NB4 (cell line): ENCODE measurements at regions not wholly inside any gene's neighbourhood (a gene's known extent, or its start where the extent isn't known, plus 50 kb on each side); places are given as distances from the start of the nearest gene placed in this dataset.

Experiments used
- DNase-seq: peaks from one replicate; pipeline ENCODE4 v3.0.0; 2010; ENCODE audit warnings: low read depth
- H3K4me3 ChIP-seq: one replicate; pipeline ENCODE4 v1.5.1; 2011; ENCODE audit warnings: mild to moderate bottlenecking, low read depth, low read length, moderate library complexity
- MYC ChIP-seq: IDR thresholded peaks from 2 replicates; pipeline ENCODE4 v1.6.1; 2011; ENCODE audit warnings: low read depth, low read length
- POLR2A ChIP-seq: IDR thresholded peaks from 2 replicates; pipeline ENCODE4 v1.6.1; 2011; ENCODE audit warnings: mild to moderate bottlenecking; ENCODE audit not compliant: insufficient read length; ENCODE audit errors: extremely low read depth
- TF ChIP-seq, protein P1 (sequence below): IDR thresholded peaks from one replicate; pipeline ENCODE4 v1.5.1; 2012; ENCODE audit warnings: low read depth, low read length
- TF ChIP-seq, protein P2 (sequence below): IDR thresholded peaks from 2 replicates; pipeline ENCODE4 v1.6.1; 2011; ENCODE audit warnings: low read depth, low read length

DNA sequence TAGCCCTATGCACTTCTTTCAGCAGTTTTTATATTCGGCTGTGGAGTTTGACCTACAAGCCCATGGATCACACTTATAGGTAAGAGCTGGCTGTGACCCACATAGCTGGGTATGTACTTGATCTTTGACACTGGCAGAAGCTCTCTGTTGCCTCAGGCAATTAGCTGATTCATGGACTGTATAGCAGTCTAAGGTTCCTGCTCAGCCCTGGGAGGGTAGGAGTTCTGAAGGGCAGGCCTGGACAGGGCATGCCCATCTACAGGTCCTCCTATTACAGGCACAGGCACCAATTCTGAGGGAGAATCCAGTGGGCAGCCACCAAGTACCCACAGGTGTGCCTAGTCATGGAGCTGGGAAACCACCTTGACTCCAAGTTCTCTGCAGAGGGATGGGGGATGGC, 301.8 kb upstream of the GALNT5 start:
- TF ChIP-seq, protein P1, sequence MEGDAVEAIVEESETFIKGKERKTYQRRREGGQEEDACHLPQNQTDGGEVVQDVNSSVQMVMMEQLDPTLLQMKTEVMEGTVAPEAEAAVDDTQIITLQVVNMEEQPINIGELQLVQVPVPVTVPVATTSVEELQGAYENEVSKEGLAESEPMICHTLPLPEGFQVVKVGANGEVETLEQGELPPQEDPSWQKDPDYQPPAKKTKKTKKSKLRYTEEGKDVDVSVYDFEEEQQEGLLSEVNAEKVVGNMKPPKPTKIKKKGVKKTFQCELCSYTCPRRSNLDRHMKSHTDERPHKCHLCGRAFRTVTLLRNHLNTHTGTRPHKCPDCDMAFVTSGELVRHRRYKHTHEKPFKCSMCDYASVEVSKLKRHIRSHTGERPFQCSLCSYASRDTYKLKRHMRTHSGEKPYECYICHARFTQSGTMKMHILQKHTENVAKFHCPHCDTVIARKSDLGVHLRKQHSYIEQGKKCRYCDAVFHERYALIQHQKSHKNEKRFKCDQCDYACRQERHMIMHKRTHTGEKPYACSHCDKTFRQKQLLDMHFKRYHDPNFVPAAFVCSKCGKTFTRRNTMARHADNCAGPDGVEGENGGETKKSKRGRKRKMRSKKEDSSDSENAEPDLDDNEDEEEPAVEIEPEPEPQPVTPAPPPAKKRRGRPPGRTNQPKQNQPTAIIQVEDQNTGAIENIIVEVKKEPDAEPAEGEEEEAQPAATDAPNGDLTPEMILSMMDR: no peak
- TF ChIP-seq POLR2A (no peak), MYC (no peak)
- TF ChIP-seq, protein P2, sequence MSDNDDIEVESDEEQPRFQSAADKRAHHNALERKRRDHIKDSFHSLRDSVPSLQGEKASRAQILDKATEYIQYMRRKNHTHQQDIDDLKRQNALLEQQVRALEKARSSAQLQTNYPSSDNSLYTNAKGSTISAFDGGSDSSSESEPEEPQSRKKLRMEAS: no peak
- H3K4me3 ChIP-seq: no peak overlapping the region
- DNase-seq: no peak

DNA sequence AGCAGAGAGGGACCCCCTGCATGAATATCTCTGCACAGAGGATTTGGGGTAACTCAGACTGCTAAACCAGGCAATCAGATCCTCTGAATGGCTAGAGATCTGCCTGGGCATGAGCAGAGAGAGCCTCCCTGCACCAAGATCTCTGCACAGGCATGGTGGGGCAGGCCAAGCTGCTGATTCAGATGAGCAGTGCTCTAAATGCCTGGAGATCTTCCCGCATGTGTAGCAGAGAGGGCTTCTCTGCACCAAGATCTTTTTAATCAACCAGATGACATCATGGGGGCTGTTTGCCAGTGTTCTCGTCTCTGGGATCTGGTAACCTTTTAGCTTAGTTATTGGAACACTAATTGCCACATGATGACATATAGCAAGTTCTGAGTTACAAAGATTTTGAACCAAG, 301.3 kb upstream of the GALNT5 start:
- H3K4me3 ChIP-seq: no peak overlapping the region
- no peak for TF ChIP-seq MYC
- TF ChIP-seq, protein P1: no peak
- no peak for TF ChIP-seq POLR2A
- TF ChIP-seq, protein P2: no peak
- DNase-seq: no peak

DNA sequence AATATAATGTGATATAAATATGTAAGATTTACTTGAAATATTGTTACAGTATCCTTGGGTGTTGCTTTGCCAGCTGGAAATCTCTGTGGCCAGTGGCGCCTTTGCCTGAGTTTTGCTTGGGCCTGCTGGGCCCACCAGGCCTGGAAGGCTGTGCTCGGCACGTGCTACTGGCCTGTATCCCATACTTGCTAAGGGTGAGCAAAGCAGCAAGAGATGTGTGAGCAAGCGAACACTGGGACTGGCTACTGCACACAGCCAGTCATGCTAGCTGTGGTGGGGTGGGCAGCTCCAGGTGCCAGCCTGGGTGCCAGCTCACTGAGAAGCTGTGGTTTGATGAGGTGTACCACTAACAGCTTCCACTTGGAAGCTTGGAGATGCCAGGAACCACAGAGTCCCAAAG, 299.1 kb upstream of the GALNT5 start:
- TF ChIP-seq, protein P2: no peak
- TF ChIP-seq MYC: no peak
- TF ChIP-seq POLR2A: no peak
- TF ChIP-seq, protein P1: no peak
- H3K4me3 ChIP-seq: no peak overlapping the region
- DNase-seq: no peak

DNA sequence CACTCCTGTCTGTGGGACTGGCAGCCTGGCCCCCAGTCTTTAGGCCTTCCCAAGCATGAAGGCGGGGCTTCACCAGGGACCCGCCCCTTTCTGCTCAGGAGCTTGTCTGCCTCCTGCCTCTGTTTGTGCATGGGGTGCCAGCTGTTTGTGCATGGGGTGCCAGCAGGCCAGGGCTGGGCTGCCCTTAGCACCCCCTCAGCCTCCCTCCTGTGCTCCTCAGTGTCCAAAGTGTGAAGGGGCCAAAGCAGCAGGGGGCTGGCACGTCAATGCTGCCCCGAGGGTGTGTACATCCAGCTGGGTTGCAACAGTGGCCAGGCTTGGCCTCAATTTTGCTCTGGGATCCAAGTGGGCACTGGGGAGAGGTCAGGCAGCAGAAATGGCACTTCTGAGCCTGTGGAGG, 298.0 kb upstream of the GALNT5 start:
- H3K4me3 ChIP-seq: no peak overlapping the region
- no peak for DNase-seq
- no peak for TF ChIP-seq MYC
- no peak for TF ChIP-seq POLR2A
- TF ChIP-seq, protein P2: no peak
- TF ChIP-seq, protein P1: no peak

DNA sequence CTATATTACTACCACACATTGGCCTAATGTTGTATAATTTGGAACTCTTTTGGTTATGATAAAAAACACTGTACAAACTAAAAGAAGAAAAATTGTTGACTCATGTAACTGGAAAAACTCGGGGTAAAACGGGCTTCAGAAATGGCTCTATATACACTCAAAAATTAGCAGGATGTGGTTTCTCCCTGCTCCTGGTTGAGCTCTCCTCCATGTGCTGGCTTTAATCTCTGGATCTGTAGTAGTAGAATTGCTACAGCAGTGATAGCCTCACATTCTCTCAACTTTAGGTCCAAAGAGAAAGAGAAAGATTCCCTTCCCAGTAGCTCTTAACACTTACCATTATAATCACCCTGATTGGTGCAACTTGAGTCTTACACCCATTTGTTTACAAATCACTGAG, 274.9 kb upstream of the GALNT5 start:
- H3K4me3 ChIP-seq: no peak overlapping the region
- TF ChIP-seq POLR2A: no peak
- TF ChIP-seq, protein P1: no peak
- no peak for TF ChIP-seq MYC
- TF ChIP-seq, protein P2: no peak
- DNase-seq: no peak
